ENCODE measurements at regions not wholly inside any gene's neighbourhood (a gene's known extent, or its start where the extent isn't known, plus 50 kb on each side); places are given as distances from the start of the nearest gene placed in this dataset.

DNA sequence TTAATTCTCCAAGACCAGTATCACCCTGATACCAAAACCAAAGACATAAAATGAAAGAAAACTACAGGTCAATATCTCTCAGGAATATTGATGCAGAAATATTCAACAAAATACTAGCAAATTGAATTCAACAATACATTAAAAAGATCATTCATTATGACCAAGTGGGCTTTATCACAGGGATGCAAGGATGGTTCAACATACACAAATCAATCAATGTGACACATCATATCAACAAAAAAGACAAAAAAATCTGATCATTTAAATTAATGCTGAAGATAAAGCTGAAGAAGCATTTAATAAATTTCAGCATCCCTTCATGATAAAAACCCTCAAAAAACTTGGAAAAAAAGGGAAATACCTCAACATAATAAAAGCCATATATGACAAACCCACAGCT lies 341.4 kb downstream of the GUCY2F start:
- TF ChIP-seq, protein P1, sequence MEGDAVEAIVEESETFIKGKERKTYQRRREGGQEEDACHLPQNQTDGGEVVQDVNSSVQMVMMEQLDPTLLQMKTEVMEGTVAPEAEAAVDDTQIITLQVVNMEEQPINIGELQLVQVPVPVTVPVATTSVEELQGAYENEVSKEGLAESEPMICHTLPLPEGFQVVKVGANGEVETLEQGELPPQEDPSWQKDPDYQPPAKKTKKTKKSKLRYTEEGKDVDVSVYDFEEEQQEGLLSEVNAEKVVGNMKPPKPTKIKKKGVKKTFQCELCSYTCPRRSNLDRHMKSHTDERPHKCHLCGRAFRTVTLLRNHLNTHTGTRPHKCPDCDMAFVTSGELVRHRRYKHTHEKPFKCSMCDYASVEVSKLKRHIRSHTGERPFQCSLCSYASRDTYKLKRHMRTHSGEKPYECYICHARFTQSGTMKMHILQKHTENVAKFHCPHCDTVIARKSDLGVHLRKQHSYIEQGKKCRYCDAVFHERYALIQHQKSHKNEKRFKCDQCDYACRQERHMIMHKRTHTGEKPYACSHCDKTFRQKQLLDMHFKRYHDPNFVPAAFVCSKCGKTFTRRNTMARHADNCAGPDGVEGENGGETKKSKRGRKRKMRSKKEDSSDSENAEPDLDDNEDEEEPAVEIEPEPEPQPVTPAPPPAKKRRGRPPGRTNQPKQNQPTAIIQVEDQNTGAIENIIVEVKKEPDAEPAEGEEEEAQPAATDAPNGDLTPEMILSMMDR (IDR thresholded peaks at IDR 0.05): no peak
- TF ChIP-seq ZFX (IDR thresholded peaks at IDR 0.05; ENCODE audit: borderline replicate concordance): no peak

All from 22Rv1 (cell line).